GM12892 (cell line): ENCODE measurements at regions not wholly inside any gene's neighbourhood (a gene's known extent, or its start where the extent isn't known, plus 50 kb on each side); places are given as distances from the start of the nearest gene placed in this dataset.

ENCODE experiments used
- POLR2A ChIP-seq: IDR thresholded peaks from 2 replicates; pipeline ENCODE4 v1.6.1; 2011; ENCODE audit warnings: low read depth, low read length, control low read depth
- TAF1 ChIP-seq: IDR thresholded peaks from 2 replicates; pipeline ENCODE4 v1.6.1; 2011; ENCODE audit warnings: low read depth, mild to moderate bottlenecking, control low read depth, low read length, borderline replicate concordance

GRCh38 chr11:123258877-123259276 is 63.8 kb upstream of the CLMP start:
- no peak for TF ChIP-seq POLR2A
- TF ChIP-seq TAF1: no peak
